A549 (cell line): ENCODE measurements at regions not wholly inside any gene's neighbourhood (a gene's known extent, or its start where the extent isn't known, plus 50 kb on each side); places are given as distances from the start of the nearest gene placed in this dataset.

Experiments
- ATAC-seq, 2 experiments: fragments of 200-7000 bp in 1 of 2; fragments of >200 bp in 1 of 2; cut with Nextera tagmentation in 1 of 2; cut with Tn5 transposase in 1 of 2; 3 replicates each; pipeline versions ENCODE4 v1.8.0 to v1.9.1; 2018 to 2020; ENCODE audit warnings: mild to moderate bottlenecking in 1 of 2, moderate library complexity in 1 of 2
- CTCF ChIA-PET: fragments of 300-600 bp; sonication (Branson Sonifier 250); formaldehyde crosslinking; extraction: SDS; loops from one replicate; lab custom pipeline; 2021; ENCODE audit warnings: antibody characterized with exemption, inconsistent platforms; lab: Yijun Ruan, JAX
- POLR2A ChIA-PET: fragments of 350-600 bp; formaldehyde crosslinking; extraction: SDS; loops from one replicate; lab custom pipeline; 2021; ENCODE audit warnings: antibody characterized with exemption, inconsistent platforms; lab: Yijun Ruan, JAX
- DNase-seq, 2 experiments: peaks; one replicate each; pipeline versions ENCODE4 v3.0.0 to v3.0.0-alpha.2; 2011 to 2016; ENCODE audit warnings: low read depth in 1 of 2, low spot score in 1 of 2
- FAIRE-seq: peaks from 2 replicates; lab custom pipeline; 2011; peaks lifted over from hg19 to GRCh38; lab: Jason Lieb, UNC
- H3K27ac ChIP-seq, 2 experiments: fragments of >200 bp; sonication (Bioruptor Twin); formaldehyde crosslinking; 3 replicates each; pipeline ENCODE4 v1.5.1; 2016 to 2017
- H3K4me1 ChIP-seq: fragments of >200 bp; sonication (Bioruptor Twin); formaldehyde crosslinking; 3 replicates; pipeline ENCODE4 v1.6.1; 2016
- H3K4me2 ChIP-seq: fragments of >200 bp; sonication (Bioruptor Twin); formaldehyde crosslinking; 3 replicates; pipeline ENCODE4 v1.6.1; 2016
- H3K4me3 ChIP-seq: fragments of >200 bp; sonication (Bioruptor Twin); formaldehyde crosslinking; 3 replicates; pipeline ENCODE4 v1.5.1; 2016
- H3K9me3 ChIP-seq: fragments of >200 bp; sonication (Bioruptor Twin); formaldehyde crosslinking; 3 replicates; pipeline ENCODE4 v1.6.1; 2016
- ATOH8 ChIP-seq: fragments of 250-450 bp; sonication (Bioruptor Pico); IDR thresholded peaks from 2 replicates; pipeline ENCODE4 v1.5.0; 2020; ENCODE audit warnings: low read depth, mild to moderate bottlenecking, moderate library complexity
- BCL3 ChIP-seq: fragments of >200 bp; sonication (Bioruptor Twin); formaldehyde crosslinking; IDR thresholded peaks from 3 replicates; pipeline ENCODE4 v1.6.1; 2016
- BHLHE40 ChIP-seq: IDR thresholded peaks from 2 replicates; pipeline ENCODE4 v1.6.1; 2012; ENCODE audit warnings: low read depth, low read length, inconsistent platforms
- CBX2 ChIP-seq: fragments of 200-600 bp; sonication (generic); IDR thresholded peaks from 2 replicates; pipeline ENCODE4 v1.6.1; 2016; ENCODE audit warnings: low read depth, mild to moderate bottlenecking, borderline replicate concordance
- CHD4 ChIP-seq: fragments of 200-600 bp; sonication (generic); IDR thresholded peaks from 2 replicates; pipeline ENCODE4 v1.6.1; 2016; ENCODE audit warnings: antibody characterized with exemption, mild to moderate bottlenecking, borderline replicate concordance
- CTCF ChIP-seq: fragments of >200 bp; sonication (Bioruptor Twin); formaldehyde crosslinking; IDR thresholded peaks from 3 replicates; pipeline ENCODE4 v1.5.1; 2016
- EHMT2 ChIP-seq: fragments of 200-600 bp; sonication (generic); IDR thresholded peaks from 2 replicates; pipeline ENCODE4 v1.6.1; 2016; ENCODE audit warnings: antibody characterized with exemption, low read depth, mild to moderate bottlenecking, moderate library complexity
- ELK1 ChIP-seq: fragments of 150-350 bp; IDR thresholded peaks from 2 replicates; pipeline ENCODE4 v1.6.1; 2014; ENCODE audit warnings: low read depth, mild to moderate bottlenecking, low read length
- ESRRA ChIP-seq: fragments of 150-350 bp; IDR thresholded peaks from 2 replicates; pipeline ENCODE4 v1.6.1; 2014; ENCODE audit warnings: mild to moderate bottlenecking, low read length, borderline replicate concordance
- FOSL2 ChIP-seq, 2 experiments: fragments of 450-650 bp in 1 of 2; fragments of >200 bp in 1 of 2; sonication (Bioruptor Twin) in 1 of 2; formaldehyde crosslinking; IDR thresholded peaks; 2 replicates each; pipeline versions ENCODE4 v1.5.0 to v1.6.1; 2016 to 2020; ENCODE audit warnings: mild to moderate bottlenecking in 1 of 2, moderate library complexity in 1 of 2
- FOXS1 ChIP-seq: fragments of 250-450 bp; sonication (Bioruptor Pico); IDR thresholded peaks from 2 replicates; pipeline ENCODE4 v1.5.0; 2020; ENCODE audit warnings: mild to moderate bottlenecking, moderate library complexity
- HOXA7 ChIP-seq: fragments of 250-450 bp; sonication (Bioruptor Pico); IDR thresholded peaks from 2 replicates; pipeline ENCODE4 v1.5.0; 2020; ENCODE audit warnings: mild to moderate bottlenecking, moderate library complexity
- HOXB5 ChIP-seq: fragments of 250-450 bp; sonication (Bioruptor Pico); IDR thresholded peaks from 2 replicates; pipeline ENCODE4 v1.5.0; 2020; ENCODE audit warnings: mild to moderate bottlenecking, moderate library complexity
- KDM1A ChIP-seq: fragments of 200-600 bp; sonication (generic); IDR thresholded peaks from 2 replicates; pipeline ENCODE4 v1.6.1; 2016; ENCODE audit warnings: low read depth, mild to moderate bottlenecking
- KDM5A ChIP-seq: fragments of 200-600 bp; sonication (generic); IDR thresholded peaks from 2 replicates; pipeline ENCODE4 v1.6.1; 2016; ENCODE audit warnings: antibody characterized with exemption, mild to moderate bottlenecking
- MAFK ChIP-seq: fragments of 450-650 bp; IDR thresholded peaks from 2 replicates; pipeline ENCODE4 v1.6.1; 2014; ENCODE audit not compliant: partially characterized antibody
- MYC ChIP-seq: IDR thresholded peaks from 2 replicates; pipeline ENCODE4 v1.6.1; 2012; ENCODE audit warnings: mild to moderate bottlenecking, inconsistent platforms, low read length, improper control_type of control experiment, borderline replicate concordance
- POLR2A ChIP-seq: IDR thresholded peaks from 2 replicates; pipeline ENCODE4 v1.6.1; 2012; ENCODE audit warnings: mild to moderate bottlenecking, low read length
- RAD21 ChIP-seq, 2 experiments: fragments of >200 bp in 1 of 2; sonication (Bioruptor Twin) in 1 of 2; formaldehyde crosslinking in 1 of 2; IDR thresholded peaks in 1 of 2; conservative IDR thresholded peaks in 1 of 2; 2 replicates in 1 of 2; 3 replicates in 1 of 2; pipeline ENCODE4 v1.6.1; 2012 to 2018; ENCODE audit warnings: inconsistent platforms in 1 of 2
- RARB ChIP-seq: fragments of 250-450 bp; sonication (Bioruptor Pico); IDR thresholded peaks from 2 replicates; pipeline ENCODE4 v1.8.0; 2021; ENCODE audit warnings: mild to moderate bottlenecking, moderate library complexity
- RFX5 ChIP-seq: fragments of 450-650 bp; IDR thresholded peaks from 2 replicates; pipeline ENCODE4 v1.7.1; 2014; ENCODE audit warnings: antibody characterized with exemption, mild to moderate bottlenecking, moderate library complexity
- RNF2 ChIP-seq: fragments of 200-600 bp; sonication (generic); IDR thresholded peaks from 2 replicates; pipeline ENCODE4 v1.6.1; 2016; ENCODE audit warnings: low read depth, mild to moderate bottlenecking, antibody characterized with exemption, moderate library complexity, borderline replicate concordance
- ZFP36 ChIP-seq: fragments of 450-650 bp; IDR thresholded peaks from 2 replicates; pipeline ENCODE4 v1.6.1; 2014; ENCODE audit warnings: borderline replicate concordance; ENCODE audit not compliant: partially characterized antibody
- WGBS: methylation state at CpG from one replicate; pipeline ENCODE4 v1.1.6; 2017; ENCODE audit errors: missing lambda C conversion rate; 5-methylcytosine and 5-hydroxymethylcytosine counted together
- TF ChIP-seq, protein P1 (sequence below): IDR thresholded peaks from 2 replicates; pipeline ENCODE4 v1.6.1; 2012
- TF ChIP-seq, protein P2 (sequence below): IDR thresholded peaks from 2 replicates; pipeline ENCODE4 v1.6.1; 2012

DNA sequence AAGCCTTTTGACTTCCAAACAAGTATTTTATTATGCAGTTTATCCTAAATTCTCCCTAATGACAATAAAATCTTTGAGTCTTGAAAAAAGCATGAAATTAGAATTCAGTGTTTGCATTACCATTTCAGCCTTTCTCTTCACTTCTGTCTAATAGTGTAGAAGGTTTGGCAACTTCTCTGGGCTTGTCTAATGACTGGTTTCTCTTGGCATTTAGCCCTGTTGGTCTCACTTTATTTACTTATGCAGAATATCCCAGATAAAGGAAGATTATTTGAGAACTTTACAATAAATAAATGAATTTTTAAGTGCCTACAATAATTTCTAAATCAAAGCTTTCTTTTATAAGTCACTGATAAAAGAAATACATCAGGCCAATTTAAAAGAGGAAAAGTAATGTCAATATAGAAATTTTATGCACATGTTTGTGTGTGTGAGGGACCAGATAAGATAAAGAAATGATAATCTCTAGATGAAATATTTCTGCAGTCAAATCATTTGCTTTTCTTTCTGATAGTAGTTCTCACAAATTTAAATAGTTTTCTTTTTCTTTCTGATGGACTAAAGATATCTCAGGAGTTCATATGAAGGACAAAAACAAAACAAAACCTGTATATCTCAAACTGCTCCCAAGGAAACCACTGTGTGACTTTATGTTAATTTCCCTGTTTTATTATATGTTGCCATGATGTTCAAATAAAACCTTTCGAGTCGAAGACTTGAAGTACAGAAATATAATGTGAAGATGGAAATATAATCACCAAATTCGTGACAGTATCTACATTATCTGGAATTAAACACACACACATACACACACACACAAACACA is 533.1 kb upstream of the CBLB start:
- POLR2A ChIA-PET, result no interaction called here
- WGBS, result 59% methylated on average over 3 of the region's 3 CpGs
- CTCF ChIA-PET, result interaction anchor here (1.0 kb wide), 1 partner anchor 25 kb away, joined by 3 read pairs; no protein-coding TSS in a partner anchor
- Histone ChIP-seq H3K4me3 (no peak overlapping the region), H3K27ac (no peak overlapping the region), H3K4me1 (no peaks in the 10 kb centered on the region), H3K4me2 (no peak overlapping the region), H3K9me3 (no peaks in the 10 kb centered on the region)
- TF ChIP-seq ESRRA, result no peak
- no peak for TF ChIP-seq MAFK
- no peak for TF ChIP-seq CHD4
- TF ChIP-seq HOXB5 (CRISPR knock-in tag), result no peak
- no peak for TF ChIP-seq CTCF
- TF ChIP-seq MYC, result no peak
- TF ChIP-seq RAD21 (conservative IDR thresholded peaks at IDR 0.05 in 1 of 2, IDR thresholded peaks at IDR 0.05 in 1 of 2), result no peak
- no peak for TF ChIP-seq RFX5
- no peak for TF ChIP-seq BCL3
- TF ChIP-seq CBX2, result no peak
- TF ChIP-seq, protein P1, sequence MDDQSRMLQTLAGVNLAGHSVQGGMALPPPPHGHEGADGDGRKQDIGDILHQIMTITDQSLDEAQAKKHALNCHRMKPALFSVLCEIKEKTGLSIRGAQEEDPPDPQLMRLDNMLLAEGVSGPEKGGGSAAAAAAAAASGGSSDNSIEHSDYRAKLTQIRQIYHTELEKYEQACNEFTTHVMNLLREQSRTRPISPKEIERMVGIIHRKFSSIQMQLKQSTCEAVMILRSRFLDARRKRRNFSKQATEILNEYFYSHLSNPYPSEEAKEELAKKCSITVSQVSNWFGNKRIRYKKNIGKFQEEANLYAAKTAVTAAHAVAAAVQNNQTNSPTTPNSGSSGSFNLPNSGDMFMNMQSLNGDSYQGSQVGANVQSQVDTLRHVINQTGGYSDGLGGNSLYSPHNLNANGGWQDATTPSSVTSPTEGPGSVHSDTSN, result no peak
- ATAC-seq (no peak), DNase-seq (no peak), FAIRE-seq (no peak)

- WGBS, result 73% methylated on average over 7 of the region's 7 CpGs
- FAIRE-seq (no peak), ATAC-seq (no peak), DNase-seq (no peak)
- TF ChIP-seq KDM1A, result no peak
- no peak for TF ChIP-seq EHMT2
- no peak for TF ChIP-seq RARB (CRISPR knock-in tag)
- no peak for TF ChIP-seq POLR2A
- no peak for TF ChIP-seq BHLHE40
- no peak for TF ChIP-seq HOXA7 (CRISPR knock-in tag)
- TF ChIP-seq MAFK, result no peak
- no peak for TF ChIP-seq ATOH8
- no peak for TF ChIP-seq FOSL2 (IDR thresholded peaks at IDR 0.05)
- no peak for TF ChIP-seq FOSL2 (CRISPR knock-in tag; IDR thresholded peaks at IDR 0.05)
- no peak for TF ChIP-seq FOXS1
- no peak for TF ChIP-seq KDM5A
- TF ChIP-seq RNF2, result no peak
- no peak for TF ChIP-seq ELK1
- TF ChIP-seq, protein P2, sequence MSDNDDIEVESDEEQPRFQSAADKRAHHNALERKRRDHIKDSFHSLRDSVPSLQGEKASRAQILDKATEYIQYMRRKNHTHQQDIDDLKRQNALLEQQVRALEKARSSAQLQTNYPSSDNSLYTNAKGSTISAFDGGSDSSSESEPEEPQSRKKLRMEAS, result no peak
- no peak for TF ChIP-seq ZFP36
- Histone ChIP-seq H3K9me3 (no peaks in the 10 kb centered on the region), H3K4me2 (no peak overlapping the region), H3K4me1 (no peaks in the 10 kb centered on the region), H3K4me3 (no peak overlapping the region), H3K27ac (no peak overlapping the region)
- ChIA-PET POLR2A (no interaction called here), CTCF (no interaction called here)
Observed at GRCh38 chr3:106403371-106404145, 534.7 kb upstream of the CBLB start.
